ENCODE measurements at regions not wholly inside any gene's neighbourhood (a gene's known extent, or its start where the extent isn't known, plus 50 kb on each side); places are given as distances from the start of the nearest gene placed in this dataset.

DNA sequence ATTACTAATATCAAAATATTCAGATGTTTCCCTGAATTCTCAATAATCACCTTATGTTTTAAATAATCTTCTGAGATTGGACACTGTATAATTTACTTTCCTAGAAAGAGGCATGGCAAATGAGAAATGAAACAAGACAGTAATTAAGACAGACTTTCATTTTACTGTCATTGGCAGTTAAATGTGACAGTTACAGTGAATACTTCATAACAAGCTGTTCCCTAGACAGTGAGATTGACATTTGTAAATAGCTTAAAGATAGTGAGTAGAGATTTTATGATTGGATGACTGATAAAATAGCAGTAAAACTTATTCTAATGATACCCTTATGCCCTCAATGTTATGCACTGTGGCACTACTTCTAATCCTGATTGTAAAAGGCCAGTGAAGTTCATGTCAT lies 524.9 kb upstream of the TMEFF2 start:
- no peak for TF ChIP-seq TAF1 (IDR thresholded peaks at IDR 0.05; ENCODE audit: low read depth, low read length)
- TF ChIP-seq, protein P1, sequence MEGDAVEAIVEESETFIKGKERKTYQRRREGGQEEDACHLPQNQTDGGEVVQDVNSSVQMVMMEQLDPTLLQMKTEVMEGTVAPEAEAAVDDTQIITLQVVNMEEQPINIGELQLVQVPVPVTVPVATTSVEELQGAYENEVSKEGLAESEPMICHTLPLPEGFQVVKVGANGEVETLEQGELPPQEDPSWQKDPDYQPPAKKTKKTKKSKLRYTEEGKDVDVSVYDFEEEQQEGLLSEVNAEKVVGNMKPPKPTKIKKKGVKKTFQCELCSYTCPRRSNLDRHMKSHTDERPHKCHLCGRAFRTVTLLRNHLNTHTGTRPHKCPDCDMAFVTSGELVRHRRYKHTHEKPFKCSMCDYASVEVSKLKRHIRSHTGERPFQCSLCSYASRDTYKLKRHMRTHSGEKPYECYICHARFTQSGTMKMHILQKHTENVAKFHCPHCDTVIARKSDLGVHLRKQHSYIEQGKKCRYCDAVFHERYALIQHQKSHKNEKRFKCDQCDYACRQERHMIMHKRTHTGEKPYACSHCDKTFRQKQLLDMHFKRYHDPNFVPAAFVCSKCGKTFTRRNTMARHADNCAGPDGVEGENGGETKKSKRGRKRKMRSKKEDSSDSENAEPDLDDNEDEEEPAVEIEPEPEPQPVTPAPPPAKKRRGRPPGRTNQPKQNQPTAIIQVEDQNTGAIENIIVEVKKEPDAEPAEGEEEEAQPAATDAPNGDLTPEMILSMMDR (IDR thresholded peaks at IDR 0.05; ENCODE audit: control extremely low read depth in 1 of 3, insufficient read depth in 1 of 3, low read depth in 1 of 3, low read length in 3 of 3): no peak
- no peak for TF ChIP-seq ZNF274 (IDR thresholded peaks at IDR 0.05; ENCODE audit: borderline replicate concordance, extremely low read depth, low read length)
- TF ChIP-seq PHF8 (conservative IDR thresholded peaks at IDR 0.05; ENCODE audit: low read depth, low read length): no peak
